Tibial artery (tissue), 4 donors: ENCODE measurements at regions not wholly inside any gene's neighbourhood (a gene's known extent, or its start where the extent isn't known, plus 50 kb on each side); places are given as distances from the start of the nearest gene placed in this dataset.

Experiments
- DNase-seq, 2 donors: peaks; one replicate each; pipeline ENCODE4 v3.0.0-alpha.2; 2019
- H3K27ac ChIP-seq, 2 donors: fragments of 200-600 bp; sonication (generic) in 1 of 2; 1 replicate in 1 of 2; 2 replicates in 1 of 2; pipeline ENCODE4 v1.5.1; 2018 to 2019; ENCODE audit warnings: mild to moderate bottlenecking in 1 of 2
- H3K27me3 ChIP-seq, 2 donors: fragments of 200-600 bp; sonication (generic) in 1 of 2; one replicate each; pipeline versions ENCODE4 v1.5.1 to v1.6.0; 2016 to 2019
- H3K36me3 ChIP-seq, 3 donors: fragments of 200-600 bp; sonication (generic) in 2 of 3; one replicate each; pipeline ENCODE4 v1.5.1; 2016 to 2019; ENCODE audit warnings: mild to moderate bottlenecking in 2 of 3
- H3K4me1 ChIP-seq, 4 donors: fragments of 200-600 bp; sonication (generic) in 2 of 4; 1 replicate in 3 of 4; 2 replicates in 1 of 4; pipeline ENCODE4 v1.5.1; 2016 to 2019
- H3K4me3 ChIP-seq, 2 donors: fragments of 200-600 bp; sonication (generic) in 1 of 2; 1 replicate in 1 of 2; 2 replicates in 1 of 2; pipeline ENCODE4 v1.5.1; 2018 to 2019; ENCODE audit warnings: mild to moderate bottlenecking in 2 of 2
- H3K9me3 ChIP-seq, 3 donors: fragments of 200-600 bp; sonication (generic) in 1 of 3; one replicate each; pipeline ENCODE4 v1.5.1; 2016 to 2019
- CTCF ChIP-seq, 2 experiments: fragments of 200-600 bp in 1 of 2; fragments of 450-650 bp in 1 of 2; IDR thresholded peaks; one replicate each; pipeline ENCODE4 v1.5.1; 2017 to 2019; ENCODE audit warnings: antibody characterized with exemption in 2 of 2, mild to moderate bottlenecking in 1 of 2, moderate library complexity in 1 of 2
- intact Hi-C: fragments of 100-400 bp; cut with DNase I; formaldehyde crosslinking; loops from one replicate; pipeline ENCODE4 v1.15.0; 2023; ENCODE audit warnings: low total_unique reads

- H3K27me3 ChIP-seq, result no peaks in the 10 kb centered on the region
- DNase-seq, result no peak
- no peak overlapping the region for H3K27ac ChIP-seq
- H3K4me1 ChIP-seq, result no peaks in the 10 kb centered on the region
- no peak for TF ChIP-seq CTCF (IDR thresholded peaks at IDR 0.05)
- intact Hi-C loops, result no loop called here
- H3K4me3 ChIP-seq, result no peak overlapping the region
- no peaks in the 10 kb centered on the region for H3K9me3 ChIP-seq
- H3K36me3 ChIP-seq, result no peaks in the 10 kb centered on the region
Measured at GRCh38 chr1:98400446-98400845, 261.1 kb upstream of the SNX7 start.

GRCh38 chr1:98399218-98399617, 262.3 kb upstream of the SNX7 start:
- no peak for TF ChIP-seq CTCF (IDR thresholded peaks at IDR 0.05)
- H3K4me3 ChIP-seq, result no peak overlapping the region
- no peaks in the 10 kb centered on the region for H3K27me3 ChIP-seq
- no peak overlapping the region for H3K27ac ChIP-seq
- no peaks in the 10 kb centered on the region for H3K9me3 ChIP-seq
- no peaks in the 10 kb centered on the region for H3K4me1 ChIP-seq
- H3K36me3 ChIP-seq, result no peaks in the 10 kb centered on the region
- intact Hi-C loops, result no loop called here
- DNase-seq, result no peak

GRCh38 chr1:98398649-98399048, 262.9 kb upstream of the SNX7 start:
- intact Hi-C loops, result no loop called here

GRCh38 chr1:98398092-98398491, 263.4 kb upstream of the SNX7 start:
- intact Hi-C loops, result no loop called here
- H3K27ac ChIP-seq, result no peak overlapping the region
- DNase-seq, result no peak
- no peak for TF ChIP-seq CTCF (IDR thresholded peaks at IDR 0.05)
- H3K4me3 ChIP-seq, result no peak overlapping the region
- H3K27me3 ChIP-seq, result no peaks in the 10 kb centered on the region
- H3K4me1 ChIP-seq, result no peaks in the 10 kb centered on the region
- no peaks in the 10 kb centered on the region for H3K36me3 ChIP-seq
- H3K9me3 ChIP-seq, result no peaks in the 10 kb centered on the region

More at GRCh38 chr1:98398649-98399048, 262.9 kb upstream of the SNX7 start:
- Histone ChIP-seq H3K4me3 (no peak overlapping the region), H3K27ac (no peak overlapping the region), H3K27me3 (no peaks in the 10 kb centered on the region), H3K36me3 (no peaks in the 10 kb centered on the region), H3K9me3 (no peaks in the 10 kb centered on the region), H3K4me1 (no peaks in the 10 kb centered on the region)
- no peak for DNase-seq
- TF ChIP-seq CTCF (IDR thresholded peaks at IDR 0.05), result no peak

- no peak overlapping the region for H3K4me3 ChIP-seq
- DNase-seq, result no peak
- H3K36me3 ChIP-seq, result no peaks in the 10 kb centered on the region
- intact Hi-C loops, result no loop called here
- H3K4me1 ChIP-seq, result no peaks in the 10 kb centered on the region
- TF ChIP-seq CTCF (IDR thresholded peaks at IDR 0.05), result no peak
- H3K27ac ChIP-seq, result no peak overlapping the region
- H3K27me3 ChIP-seq, result no peaks in the 10 kb centered on the region
- H3K9me3 ChIP-seq, result no peaks in the 10 kb centered on the region
Measured at GRCh38 chr1:98393719-98394118, 267.8 kb upstream of the SNX7 start.

- no peak overlapping the region for H3K27ac ChIP-seq
- TF ChIP-seq CTCF (IDR thresholded peaks at IDR 0.05), result no peak
- H3K4me1 ChIP-seq, result no peaks in the 10 kb centered on the region
- no peaks in the 10 kb centered on the region for H3K27me3 ChIP-seq
- intact Hi-C loops, result no loop called here
- DNase-seq, result no peak
- H3K9me3 ChIP-seq, result no peaks in the 10 kb centered on the region
- H3K4me3 ChIP-seq, result no peak overlapping the region
- H3K36me3 ChIP-seq, result no peaks in the 10 kb centered on the region
Measured at GRCh38 chr1:98391175-98391574, 270.3 kb upstream of the SNX7 start.
